GM18861 (cell line): ENCODE measurements at regions not wholly inside any gene's neighbourhood (a gene's known extent, or its start where the extent isn't known, plus 50 kb on each side); places are given as distances from the start of the nearest gene placed in this dataset.

Experiments
- ATAC-seq: cut with Tn5 transposase; IDR thresholded peaks from one replicate; pipeline ENCODE4 v1.9.1; 2021; ENCODE audit not compliant: unreplicated experiment

DNA sequence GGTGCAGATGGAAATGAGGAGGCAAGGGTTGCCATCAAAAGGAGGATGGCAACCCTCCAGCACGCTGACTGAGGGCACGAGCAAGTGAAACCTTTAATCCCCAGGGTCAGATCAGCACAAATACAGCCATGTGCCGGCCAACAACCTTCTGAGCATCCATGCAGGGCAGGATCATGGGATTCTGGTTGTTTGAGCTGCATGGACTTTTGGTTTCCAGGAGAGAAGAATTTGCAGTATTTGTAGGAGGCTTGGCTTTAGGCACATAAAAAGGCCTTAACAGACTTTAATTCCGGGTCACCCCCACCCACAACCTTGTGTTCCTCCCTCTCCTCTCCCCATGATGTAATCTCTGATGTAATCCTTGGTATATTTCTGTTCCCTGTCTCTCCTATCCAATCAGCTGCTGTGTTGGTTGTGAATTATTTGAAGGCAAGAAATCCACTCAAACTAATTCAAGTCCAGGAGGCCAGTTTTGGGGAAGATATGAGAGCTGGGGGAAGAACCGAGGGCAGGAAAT lies 254.3 kb downstream of the SHQ1 start:
- no peak for ATAC-seq

GRCh38 chr3:72591522-72592421 lies 256.5 kb downstream of the SHQ1 start:
- ATAC-seq, result no peak

DNA sequence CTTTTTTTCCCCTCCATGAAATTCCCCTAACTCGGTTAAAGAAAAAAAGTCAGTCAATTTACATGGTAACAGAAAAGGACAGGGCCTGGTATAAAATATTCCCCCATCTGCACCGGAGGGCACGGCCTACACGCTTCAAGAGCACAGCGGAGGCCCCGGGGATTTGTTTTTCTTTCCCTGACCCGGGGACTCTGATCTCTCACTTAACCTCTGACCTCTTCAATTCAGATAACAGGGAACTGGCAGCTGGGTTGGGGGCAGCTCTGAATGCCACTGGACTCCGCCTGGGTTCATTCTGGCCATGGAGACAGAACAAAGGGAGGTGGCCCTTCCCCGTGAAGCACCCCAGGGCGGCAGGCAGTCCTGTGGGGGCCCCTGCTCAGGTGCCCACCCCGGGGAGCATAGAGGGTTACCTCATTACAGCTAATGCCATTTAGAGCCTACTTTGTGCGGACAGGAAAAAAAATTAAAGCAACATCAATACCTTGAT lies 257.5 kb downstream of the SHQ1 start:
- ATAC-seq, result no peak

- ATAC-seq, result no peak
Observed at GRCh38 chr3:72587282-72587681, 261.0 kb downstream of the SHQ1 start.

- ATAC-seq, result no peak
Observed at GRCh38 chr3:72586694-72587093, 261.6 kb downstream of the SHQ1 start.

DNA sequence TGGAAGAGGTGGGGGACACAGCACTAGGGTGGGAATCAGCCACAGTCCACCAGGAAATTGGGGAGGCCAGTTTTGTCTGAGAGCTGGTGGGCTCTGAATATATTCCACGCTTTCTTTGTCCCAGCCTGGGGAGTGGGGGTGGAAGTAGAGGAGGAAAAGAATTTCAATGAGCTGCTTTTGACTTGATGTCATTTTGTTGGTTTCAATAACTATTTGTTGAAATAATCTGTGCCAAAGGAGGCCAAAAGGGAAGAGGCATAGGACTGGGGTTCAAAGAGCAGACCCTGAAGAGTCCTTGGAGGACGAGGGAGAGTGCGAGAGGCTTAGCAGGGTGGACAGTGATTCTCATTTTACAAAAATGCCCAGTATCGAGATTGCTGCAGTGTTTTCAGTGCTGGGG lies 262.3 kb downstream of the SHQ1 start:
- ATAC-seq, result no peak

DNA sequence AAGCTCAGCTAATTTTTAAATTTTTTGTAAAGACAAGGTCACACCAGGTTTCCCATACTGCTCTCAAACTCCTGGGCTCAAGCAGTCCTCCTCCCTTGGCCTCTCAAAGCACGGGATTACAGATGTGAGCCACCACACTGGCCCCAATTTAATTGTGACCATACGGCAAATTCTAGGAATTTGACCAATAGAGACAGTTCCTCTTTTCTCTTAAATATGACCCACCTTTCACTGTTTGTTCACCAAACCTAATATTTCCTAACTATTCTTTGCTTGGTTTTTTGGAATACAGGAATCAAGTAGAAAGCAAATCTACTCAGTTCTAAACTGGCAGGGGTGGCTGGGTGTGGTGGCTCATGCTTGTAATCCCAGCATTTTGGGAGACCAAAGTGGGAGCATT lies 264.0 kb downstream of the SHQ1 start:
- ATAC-seq, result no peak

GRCh38 chr3:72582963-72583362 lies 265.3 kb downstream of the SHQ1 start:
- ATAC-seq, result no peak

GRCh38 chr3:72582211-72582878 lies 265.9 kb downstream of the SHQ1 start:
- peak; percentile 95 for ATAC-seq

- no peak for ATAC-seq
Observed at GRCh38 chr3:72580900-72581299, 267.3 kb downstream of the SHQ1 start.

GRCh38 chr3:72580246-72580756 lies 267.9 kb downstream of the SHQ1 start:
- ATAC-seq, result no peak

- no peak for ATAC-seq
Observed at GRCh38 chr3:72579581-72580245, 268.5 kb downstream of the SHQ1 start.

GRCh38 chr3:72579191-72579580 lies 269.1 kb downstream of the SHQ1 start:
- ATAC-seq, result no peak

DNA sequence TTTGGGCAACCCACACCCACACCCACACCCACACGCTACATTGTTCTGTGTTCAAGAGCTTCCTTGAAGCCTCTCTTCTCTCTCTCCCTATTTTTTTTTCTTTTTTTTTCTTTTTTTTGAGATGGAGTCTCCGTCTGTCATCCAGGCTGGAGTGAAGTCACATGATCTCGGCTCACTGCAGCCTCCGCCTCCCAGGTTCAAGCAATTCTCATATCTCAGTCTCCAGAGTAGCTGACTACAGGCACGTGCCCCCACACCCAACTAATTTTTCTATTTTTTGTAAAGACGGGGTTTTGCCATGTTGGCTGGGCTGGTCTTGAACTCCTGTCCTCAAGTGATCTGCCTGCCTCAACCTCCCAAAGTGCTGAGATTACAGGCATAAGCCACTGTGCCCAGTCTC lies 271.1 kb downstream of the SHQ1 start:
- ATAC-seq, result no peak

- ATAC-seq, result no peak
Observed at GRCh38 chr3:72576563-72576962, 271.7 kb downstream of the SHQ1 start.

- ATAC-seq, result no peak
Observed at GRCh38 chr3:72574144-72574543, 274.1 kb downstream of the SHQ1 start.

- no peak for ATAC-seq
Observed at GRCh38 chr3:72573051-72573450, 275.2 kb downstream of the SHQ1 start.

GRCh38 chr3:72572489-72573007 lies 275.7 kb downstream of the SHQ1 start:
- ATAC-seq, result no peak

- ATAC-seq, result no peak
Observed at GRCh38 chr3:72571638-72572114, 276.6 kb downstream of the SHQ1 start.

DNA sequence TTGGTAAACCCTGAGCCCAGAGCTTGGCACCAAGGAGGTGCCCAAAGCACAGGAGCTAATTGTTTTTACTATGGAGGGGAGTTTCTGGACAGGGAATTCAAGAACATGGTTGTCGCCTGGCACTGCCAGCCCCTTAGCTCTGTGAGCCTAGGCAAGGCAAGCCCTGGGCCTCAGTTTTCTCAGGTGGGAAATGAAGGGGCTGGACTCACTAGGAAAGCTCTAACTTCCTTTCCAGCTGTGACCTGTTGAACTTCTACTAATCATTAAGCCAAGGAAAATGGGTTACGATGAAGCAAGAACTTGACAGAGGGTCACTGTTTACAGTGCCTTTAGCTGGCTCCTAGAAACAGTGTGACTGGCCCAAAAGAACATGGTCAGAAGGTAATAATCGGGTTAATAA lies 277.2 kb downstream of the SHQ1 start:
- ATAC-seq, result no peak
